GM19397 (cell line): ENCODE measurements at regions not wholly inside any gene's neighbourhood (a gene's known extent, or its start where the extent isn't known, plus 50 kb on each side); places are given as distances from the start of the nearest gene placed in this dataset.

ENCODE experiments used
- ATAC-seq: cut with Tn5 transposase; IDR thresholded peaks from one replicate; pipeline ENCODE4 v1.9.1; 2021; ENCODE audit warnings: mild to moderate bottlenecking, moderate library complexity; ENCODE audit not compliant: unreplicated experiment

DNA sequence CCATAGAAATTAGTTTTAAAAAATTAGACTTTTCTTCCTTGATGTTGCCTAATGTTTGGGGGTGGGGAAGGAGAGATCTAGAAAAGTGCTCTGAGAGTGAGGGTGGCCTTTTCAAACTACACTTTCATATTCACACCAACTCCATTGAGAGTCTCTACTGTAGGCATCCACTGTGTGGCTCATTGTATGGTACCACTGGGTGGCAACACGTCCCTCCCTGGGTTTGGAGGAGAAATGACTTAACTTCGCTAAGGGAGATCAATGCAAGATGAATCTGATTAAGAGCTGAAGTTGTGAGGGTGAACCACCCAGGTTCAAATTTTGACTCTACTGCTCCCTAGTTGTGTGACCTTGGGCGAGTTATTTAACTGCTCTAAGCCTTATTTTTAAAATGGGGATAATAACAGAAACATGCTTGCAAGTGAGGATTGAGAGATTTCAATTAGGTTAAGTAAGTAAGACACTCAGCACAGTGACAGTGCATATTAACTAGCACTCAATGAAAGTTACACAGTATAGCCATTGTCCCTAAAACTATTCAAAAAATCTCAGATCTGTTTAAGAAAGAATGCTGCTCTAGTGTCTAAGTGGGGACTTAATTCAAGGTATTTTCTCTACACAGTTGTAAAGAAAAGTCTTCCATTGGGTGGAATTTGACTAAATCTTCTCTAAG is 193.5 kb upstream of the CNR1 start:
- ATAC-seq: no peak

DNA sequence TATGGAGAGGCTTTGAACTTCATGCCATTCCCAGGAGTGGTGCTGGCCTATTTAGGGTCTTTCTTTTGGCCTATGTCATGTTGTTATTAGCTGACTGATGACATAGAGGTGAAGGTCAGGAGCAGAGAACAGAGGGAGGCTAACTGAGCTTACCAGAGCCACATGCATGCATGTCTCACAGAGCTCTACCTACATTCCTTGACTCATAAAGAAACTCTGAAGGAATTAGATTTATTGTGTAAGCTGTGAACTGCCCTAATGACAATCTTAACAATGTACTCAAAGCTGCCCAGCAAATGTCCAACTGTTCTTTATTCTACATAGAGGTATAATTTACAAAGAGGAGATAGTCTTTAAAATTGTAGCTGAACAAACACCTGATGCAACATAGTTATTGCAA is 192.7 kb upstream of the CNR1 start:
- ATAC-seq: no peak

DNA sequence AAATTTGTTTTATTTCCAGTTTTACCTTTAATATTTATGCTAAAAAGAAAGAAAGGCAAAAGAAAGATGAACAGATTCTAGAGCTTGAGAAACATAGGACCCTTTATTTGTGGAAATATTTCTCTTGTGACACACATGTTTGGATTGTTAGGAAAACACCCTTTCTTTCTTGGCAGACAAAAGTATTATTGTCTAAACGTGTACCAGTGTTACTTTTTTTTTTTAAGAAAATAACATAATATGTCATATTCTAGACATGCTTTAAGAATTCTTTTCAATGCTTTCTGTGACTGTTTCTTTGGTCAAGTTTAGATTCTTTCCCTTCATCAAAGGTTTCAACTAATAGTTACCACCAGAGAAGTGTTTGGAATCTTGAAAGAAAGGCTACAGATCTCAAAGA is 183.4 kb upstream of the CNR1 start:
- ATAC-seq: no peak

DNA sequence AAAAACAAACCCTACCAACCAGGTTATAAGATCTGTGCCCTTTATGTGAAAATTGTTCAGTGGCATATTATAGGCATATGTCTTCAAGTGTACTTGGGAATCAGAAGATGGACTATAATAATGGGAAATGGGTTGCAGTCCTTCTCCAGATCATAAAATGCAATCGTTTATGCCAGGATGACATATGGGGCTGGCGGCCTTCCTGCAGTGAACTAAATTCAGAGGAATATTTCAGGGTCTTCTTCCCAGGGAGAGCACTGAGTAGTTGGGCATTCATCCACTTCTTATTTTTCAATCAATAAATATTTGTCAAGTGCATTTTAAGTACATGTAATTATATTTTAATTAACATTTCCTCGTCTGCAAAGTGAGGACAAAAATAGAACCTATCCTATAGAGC is 176.2 kb upstream of the CNR1 start:
- no peak for ATAC-seq

DNA sequence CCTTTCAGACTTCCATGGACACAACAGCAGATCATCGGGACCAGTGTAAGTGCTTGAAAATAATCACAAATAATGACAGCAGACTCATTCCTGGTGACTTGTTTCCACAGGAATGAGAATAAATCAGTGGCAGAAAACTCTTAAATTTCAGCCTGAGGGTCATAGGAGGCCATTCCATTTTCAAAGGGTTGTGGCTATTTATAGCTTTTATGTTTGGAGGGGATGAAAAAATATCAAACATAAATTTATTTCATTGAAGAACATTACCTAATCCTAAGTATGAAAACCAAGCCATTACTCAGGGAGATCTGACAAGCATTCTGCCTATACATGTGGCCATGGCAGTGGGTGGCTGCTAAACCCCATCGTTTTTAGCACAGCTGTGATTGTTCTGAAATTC is 173.6 kb upstream of the CNR1 start:
- no peak for ATAC-seq

DNA sequence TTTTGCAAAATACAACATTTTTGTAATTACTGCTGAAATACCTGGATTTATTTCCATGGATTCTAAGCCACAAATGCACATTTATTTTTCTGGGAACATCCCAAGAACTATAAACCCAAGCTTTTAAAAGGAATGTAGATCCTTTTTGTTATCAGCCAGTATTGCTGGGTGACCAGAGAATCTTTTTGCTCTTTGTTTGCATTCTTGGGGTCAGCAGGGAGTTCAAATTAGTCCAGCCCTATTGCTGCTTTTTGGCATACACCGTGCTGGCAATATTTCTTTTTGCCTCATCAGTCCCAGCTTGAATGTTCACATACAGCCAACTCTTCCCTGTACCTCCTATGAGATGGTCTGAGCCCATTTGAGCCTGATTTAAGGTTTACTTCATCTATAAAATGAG is 155.2 kb upstream of the CNR1 start:
- ATAC-seq: no peak

DNA sequence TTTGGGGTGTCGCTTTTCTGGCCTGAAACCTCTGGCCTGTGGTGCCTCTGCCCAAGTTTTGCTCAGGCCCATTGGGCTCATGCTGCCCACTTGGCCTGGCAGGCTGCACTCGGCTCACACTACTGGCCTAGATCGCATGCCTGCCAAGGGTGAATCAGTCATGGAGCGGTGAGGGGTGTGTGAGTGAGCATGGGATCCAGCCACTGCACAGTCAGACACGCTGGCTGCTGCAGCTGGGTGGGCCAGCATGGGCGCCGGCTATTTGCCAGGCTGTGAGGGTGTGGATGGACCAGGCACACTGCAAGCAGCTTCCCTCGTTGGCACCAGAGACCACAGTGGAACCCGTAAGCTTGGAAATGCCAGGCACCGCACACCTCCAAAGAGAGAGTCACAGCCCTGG is 145.4 kb upstream of the CNR1 start:
- ATAC-seq: no peak

DNA sequence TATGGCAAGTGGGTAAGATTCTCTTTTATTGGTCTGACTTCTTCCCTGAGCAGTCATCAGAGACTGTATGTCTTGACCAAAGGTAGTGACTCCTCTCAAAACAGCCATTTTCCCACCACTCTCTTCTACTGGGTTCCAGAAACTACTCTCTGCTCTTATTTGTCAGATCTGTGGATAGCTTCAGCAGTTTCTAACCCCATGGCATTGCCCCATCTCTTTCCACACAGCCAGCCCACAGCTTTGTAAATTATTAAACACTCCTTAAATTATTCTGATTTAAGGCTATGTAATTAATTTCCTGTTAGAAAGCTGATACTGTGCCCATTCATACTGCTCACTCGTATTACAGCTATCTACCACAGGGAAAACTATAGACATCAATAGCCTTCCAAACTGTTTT is 138.4 kb upstream of the CNR1 start:
- ATAC-seq: no peak

DNA sequence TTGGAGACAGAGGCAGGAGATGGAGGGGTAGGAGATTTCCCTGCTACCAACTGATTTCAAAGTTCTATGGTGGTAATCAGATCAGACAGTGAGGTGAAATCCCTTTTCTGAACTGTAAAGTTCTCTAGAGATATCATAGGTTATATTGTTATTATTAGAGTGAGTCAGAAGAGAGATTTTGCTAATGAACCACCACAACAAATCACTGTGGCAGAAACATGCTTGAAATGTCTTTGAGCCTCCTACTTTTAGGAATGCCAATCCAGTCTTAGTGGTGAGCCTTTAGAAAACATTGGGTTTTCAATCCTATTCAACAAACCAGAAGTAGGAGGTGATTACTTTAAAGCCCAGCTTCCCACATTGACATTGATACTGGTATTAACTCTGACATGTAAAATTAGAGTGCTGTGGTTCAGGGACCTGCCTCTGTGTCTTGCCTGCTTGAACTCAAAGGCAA is 136.7 kb upstream of the CNR1 start:
- no peak for ATAC-seq

DNA sequence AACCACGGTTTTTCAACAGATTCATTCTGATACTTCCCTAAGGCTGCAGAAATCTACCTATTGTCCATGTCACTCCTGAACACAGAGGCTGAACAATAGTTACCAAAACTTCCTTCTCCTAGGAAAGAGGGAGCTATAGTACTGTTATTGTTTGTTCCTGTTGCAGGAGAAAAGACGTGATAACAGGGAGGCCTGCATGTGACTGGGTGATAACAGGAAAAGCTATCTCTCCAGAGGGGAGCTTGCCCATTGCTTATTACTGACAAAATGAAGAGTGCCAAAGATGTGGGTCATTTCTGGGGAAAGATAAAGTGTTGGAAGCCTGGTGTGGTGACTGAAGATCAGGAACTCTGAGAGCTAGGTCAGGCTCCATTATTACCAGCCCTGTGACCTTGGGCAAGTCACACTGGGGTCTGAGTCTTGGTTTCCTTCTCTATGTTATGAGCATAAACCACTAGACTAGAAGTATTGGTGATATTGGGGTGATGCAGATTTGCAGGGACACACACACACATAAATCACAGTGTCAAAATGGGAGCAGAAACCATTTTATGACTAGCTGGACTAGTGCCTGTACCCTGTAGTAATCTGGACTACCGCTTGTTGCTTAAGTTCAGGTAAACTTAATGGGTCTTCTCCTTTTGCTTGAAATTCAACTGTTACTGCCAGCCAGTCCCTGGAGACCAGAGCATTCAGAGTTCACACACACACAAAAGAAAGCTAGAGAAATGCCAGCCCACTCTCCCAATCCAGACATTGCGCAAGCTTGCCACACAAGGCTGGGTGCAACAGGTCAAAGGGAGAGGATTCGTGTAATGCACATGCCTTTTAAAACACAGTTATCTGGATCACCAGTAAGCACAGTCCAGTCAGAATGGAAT is 136.0 kb upstream of the CNR1 start:
- no peak for ATAC-seq

DNA sequence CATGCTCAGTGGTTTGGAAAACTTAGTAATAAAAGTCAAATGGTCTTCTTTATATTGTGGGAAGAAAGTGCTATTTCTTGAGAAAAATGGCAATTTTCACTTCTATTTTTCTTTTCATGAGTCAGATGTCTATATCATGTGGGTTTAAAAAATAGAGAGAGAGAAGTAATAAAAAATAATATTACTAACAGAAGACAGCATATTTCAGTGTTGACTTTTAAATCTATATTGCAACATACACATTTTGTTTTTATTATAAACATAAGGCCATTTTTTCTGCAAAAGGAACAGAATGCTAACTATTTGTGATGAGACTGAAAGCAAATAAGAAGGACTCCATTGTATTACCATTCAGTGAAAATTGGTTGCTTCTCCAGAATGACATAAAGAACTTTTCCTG is 135.1 kb upstream of the CNR1 start:
- no peak for ATAC-seq

DNA sequence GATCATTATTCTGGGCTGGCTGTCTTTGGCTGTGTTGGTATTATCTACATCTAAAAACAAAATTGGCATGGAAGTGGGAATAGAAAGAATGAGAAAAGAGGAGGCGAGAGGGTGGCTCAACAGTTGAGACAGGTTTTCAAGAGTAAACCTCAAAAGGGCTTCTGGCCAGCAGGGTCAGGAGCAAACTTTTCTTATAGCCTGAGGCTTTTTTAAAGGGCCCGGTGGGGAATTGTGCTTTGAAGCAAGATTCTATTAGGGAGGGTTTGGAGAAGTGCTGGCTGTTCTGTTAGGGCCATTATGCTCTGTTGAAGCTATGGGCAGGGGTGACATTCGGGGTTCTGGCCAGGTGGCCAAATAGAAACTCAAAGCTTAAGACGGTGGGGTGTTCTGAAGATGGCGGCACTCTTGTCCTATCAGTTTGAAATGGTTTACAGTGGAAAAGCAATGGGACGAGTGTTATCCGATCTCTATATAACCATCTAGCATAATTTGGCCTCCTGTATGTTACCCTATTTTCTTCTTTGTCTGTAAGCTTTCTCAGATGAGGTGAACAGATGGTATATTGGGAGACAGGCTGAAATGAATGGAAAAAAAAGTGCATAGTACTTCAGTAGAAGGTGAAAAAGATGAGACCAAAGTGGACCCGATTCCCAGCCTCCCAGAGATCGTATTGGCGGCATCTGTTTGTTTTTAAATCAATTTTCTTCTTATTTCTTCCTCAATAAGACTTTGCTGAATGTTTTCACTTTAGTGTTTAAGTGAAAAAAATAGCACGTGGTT is 132.1 kb upstream of the CNR1 start:
- no peak for ATAC-seq

DNA sequence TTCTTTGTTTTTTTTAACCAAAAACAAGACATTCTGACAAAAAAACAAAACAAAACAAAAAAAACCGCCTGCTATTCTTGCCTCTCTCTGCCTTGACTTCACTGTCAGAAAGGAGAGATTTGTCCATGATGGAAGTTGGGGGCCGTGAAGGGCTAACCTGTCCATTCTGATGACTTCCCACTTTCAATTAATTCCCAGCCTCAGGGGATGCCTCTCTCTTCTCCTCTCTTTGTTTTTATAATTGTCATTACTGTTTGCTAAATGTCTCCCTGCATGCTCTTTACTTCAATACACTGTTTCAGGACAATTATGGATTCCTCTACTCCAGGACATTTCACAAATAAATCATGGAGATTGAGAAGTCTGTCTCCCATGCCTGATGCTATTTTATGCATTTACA is 130.5 kb upstream of the CNR1 start:
- ATAC-seq: no peak

DNA sequence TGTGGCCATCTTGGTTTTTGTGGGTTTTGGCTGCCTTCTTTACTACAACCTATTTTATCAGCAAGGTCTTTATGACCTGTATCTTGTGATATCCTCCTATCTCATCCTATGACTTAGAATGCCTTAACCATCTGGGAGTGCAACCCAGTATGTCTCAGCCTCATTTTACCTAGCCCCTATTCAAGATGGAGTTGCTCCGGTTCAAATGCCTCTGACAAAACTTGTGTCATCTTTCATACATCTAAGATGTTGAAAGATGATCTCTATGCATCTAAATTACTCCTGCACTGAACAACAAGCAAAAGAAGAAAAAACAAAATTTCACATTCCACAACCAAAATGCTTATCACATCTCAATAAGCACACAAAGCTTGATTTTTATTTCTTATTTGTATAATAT is 129.5 kb upstream of the CNR1 start:
- ATAC-seq: no peak

DNA sequence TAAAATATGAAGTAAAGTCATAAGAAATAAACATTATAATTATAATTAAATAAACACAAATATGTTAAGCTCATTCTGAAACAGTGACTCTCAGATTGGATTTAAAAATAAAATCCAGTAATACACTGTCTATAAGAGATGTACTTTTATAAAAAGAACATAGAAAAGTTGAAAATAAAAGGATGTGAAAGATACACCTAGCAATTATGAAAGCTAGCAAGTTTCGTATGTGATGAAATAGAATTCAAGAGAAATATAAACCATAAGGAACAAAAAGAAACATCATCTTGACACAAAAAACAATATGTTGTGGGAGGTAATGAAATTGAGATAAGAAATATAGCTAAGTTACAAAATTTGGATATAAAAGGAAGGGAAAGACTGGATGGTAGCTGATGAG is 128.6 kb upstream of the CNR1 start:
- ATAC-seq: no peak

DNA sequence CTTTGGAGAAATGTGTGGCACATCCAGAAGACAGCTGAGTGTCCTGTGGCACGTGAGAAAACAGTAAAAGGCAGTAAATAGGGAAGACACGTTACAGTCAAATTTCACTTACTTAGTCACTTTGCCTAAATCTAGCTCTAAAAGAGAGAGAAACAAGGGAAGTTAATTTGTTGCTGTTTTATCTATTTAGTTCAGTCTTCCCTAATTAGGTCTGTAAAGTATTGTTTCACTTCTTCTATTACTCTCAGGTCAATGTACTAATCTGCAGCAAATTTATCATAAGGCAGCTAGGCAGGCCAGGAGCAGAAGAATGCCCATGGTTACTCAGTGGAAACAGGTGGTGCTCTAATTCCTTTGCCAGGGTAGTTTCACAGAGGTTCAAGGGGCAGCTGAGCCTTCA is 124.3 kb upstream of the CNR1 start:
- ATAC-seq: no peak

DNA sequence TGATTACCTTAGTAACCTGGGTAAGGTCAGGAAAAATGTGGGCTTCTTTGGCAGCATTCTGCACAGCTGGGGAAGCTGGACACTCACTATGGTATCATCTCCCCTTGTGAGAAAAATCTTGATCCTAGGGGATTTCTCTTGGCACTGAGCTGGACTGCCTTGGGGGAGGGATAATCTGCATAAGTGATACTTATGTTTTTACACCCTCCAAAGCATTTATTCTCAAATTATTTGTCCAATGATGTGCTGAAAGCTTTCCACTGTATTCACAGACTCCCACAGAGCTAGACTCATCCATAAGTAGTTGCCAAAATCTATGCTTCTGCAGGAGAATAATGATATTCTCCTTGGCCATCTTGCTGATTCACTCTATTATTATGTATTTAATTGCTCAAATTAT is 121.5 kb upstream of the CNR1 start:
- no peak for ATAC-seq

DNA sequence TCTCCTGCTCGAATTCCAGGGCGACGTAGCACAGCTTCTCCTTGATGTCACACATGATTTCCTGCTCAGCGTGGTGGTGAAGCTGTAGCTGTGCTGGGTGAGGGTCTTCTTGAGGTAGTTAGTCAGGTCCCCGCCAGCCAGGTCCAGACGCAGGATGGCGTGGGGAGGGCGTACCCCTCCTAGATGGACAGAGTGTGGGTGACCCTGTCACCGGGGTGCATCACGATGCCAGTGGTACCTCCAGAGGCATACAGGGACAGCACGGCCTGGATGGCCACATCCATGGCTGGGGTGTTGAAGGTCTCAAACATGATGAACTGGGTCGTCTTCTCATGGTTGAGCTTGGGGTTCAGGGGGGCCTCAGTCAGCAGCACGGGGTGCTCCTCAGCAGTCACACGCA is 110.2 kb upstream of the CNR1 start:
- no peak for ATAC-seq

DNA sequence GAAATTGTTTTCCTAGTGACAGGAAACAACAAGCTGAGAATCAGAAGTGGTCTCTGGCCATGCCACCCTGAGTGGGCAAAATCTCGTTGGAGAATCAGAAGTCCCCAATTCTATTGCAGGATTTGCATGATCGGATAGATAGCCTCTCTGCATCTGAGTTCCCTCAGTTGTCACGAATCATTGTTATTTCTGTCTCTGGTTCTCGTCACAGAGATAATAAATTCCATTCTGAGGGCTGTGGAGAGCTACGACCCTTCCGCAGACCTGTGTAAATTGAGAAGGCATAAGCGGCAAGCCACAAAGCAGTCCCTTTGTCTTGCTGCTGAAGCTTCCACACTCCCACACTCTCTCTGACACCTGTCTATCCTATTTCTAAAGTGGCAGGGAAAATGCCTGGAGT is 102.4 kb upstream of the CNR1 start:
- ATAC-seq: no peak

DNA sequence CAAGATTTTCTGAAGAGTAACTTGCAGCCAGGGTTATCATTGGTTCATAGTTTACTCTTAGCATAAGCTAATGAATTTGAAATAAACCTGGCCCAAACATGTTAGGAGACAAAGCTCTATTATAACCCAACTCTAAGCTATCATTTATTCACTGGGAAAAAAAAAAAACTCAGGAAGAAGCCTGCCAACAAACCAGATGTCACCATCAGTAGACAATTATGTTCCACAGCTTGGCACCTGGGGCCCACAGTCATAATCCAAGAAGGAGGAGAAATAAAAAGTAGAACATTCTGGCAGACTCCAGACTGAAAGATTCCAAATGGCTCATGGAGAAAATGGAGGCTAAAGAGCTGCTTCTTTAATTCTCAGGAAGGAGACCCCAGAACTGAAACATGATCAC is 100.0 kb upstream of the CNR1 start:
- ATAC-seq: no peak

DNA sequence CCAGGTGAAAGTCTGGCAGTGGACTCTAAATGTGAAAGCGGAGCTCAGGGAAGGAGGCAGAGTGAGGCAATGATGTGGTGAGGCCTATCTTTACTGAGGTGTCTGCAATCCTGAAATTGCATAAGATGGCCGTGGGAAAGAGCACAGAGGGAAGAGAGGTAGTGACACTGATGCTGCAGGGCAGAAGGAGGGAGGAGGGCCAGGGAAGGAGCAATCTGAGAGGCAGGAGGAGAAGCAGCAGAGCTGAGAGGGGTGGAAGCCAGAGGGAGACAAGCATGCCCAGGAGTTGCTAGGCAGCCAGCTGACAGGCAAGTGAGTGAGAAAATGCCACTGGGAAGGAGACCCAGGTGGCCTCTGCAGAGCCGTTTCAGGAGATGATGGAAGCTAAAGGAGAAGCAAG is 97.4 kb upstream of the CNR1 start:
- no peak for ATAC-seq

DNA sequence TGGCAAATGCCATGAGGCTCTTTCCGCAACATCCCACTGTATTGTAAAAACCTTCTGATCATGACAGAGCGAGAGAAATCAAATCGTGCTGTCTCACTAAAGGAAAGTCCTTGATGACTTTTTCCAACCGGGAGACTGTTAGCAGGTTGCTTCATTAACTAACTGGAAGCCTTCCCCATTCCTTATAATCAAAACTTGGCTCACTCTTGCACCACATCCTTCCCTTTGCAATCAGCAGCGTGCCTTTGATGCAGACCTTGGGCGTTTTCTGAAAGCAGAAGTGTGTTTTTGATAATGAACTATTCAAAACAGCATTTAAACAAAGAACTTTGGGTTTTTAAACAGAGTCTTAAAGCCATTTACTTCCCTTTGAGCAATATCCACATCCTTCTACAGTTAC is 96.2 kb upstream of the CNR1 start:
- no peak for ATAC-seq
